ENCODE measurements at regions not wholly inside any gene's neighbourhood (a gene's known extent, or its start where the extent isn't known, plus 50 kb on each side); places are given as distances from the start of the nearest gene placed in this dataset.

GRCh38 chrX:39462835-39463234 is 634.9 kb downstream of the BCOR start:
- FAIRE-seq (no peak), DNase-seq (ENCODE audit: insufficient read length, low spot score) (no peak)
- TF ChIP-seq CTCF (IDR thresholded peaks at IDR 0.05; ENCODE audit: insufficient read depth, missing control alignments), result no peak

- no peak for DNase-seq (ENCODE audit: insufficient read length, low spot score)
- no peak for FAIRE-seq
- TF ChIP-seq CTCF (IDR thresholded peaks at IDR 0.05; ENCODE audit: insufficient read depth, missing control alignments), result no peak
Observed at GRCh38 chrX:39464253-39464652, 633.5 kb downstream of the BCOR start.

- no peak for TF ChIP-seq CTCF (IDR thresholded peaks at IDR 0.05; ENCODE audit: insufficient read depth, missing control alignments)
- DNase-seq (ENCODE audit: insufficient read length, low spot score) (no peak), FAIRE-seq (no peak)
Observed at GRCh38 chrX:39465467-39465866, 632.3 kb downstream of the BCOR start.

DNA sequence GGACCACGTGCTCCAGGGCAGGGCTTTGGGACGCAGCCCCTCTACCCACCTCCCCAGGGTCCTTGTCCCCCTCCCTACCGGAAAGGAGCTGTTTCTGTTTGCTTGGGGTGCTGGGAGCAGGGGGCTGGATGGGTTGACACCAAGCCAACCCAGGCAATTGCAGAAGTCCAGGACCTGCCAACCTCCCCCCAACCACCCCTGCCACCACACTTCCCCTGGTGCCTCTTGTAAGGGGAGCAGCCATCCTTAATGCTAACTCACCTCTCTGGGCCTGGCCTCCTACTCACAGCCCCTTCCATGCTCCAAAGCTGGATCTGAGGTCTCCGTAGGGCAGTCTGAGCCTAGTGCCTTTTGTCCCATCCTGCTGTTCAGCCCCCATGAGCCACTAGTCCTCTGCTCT is 631.9 kb downstream of the BCOR start:
- no peak for DNase-seq (ENCODE audit: insufficient read length, low spot score)
- FAIRE-seq, result no peak
- TF ChIP-seq CTCF (IDR thresholded peaks at IDR 0.05; ENCODE audit: insufficient read depth, missing control alignments), result no peak

DNA sequence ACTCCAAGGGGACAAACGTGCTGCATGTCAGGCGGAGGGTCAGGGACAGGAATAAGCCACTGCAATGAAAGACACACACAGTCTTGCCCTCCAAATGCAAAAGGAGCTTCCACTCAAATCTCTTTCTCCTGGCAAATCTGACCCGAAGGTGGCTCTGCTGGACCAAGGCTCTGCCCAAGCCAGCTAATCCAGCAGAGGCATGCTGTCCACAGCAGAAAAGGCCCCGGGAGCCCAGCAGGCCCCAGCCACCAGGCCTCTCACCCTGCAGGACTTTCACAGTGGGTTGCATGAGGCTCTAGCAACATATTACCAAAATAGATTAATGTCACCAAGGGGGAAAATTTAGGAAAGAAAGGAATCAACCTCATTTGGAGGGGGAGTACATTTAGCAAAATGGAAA is 628.6 kb downstream of the BCOR start:
- no peak for FAIRE-seq
- no peak for TF ChIP-seq CTCF (IDR thresholded peaks at IDR 0.05; ENCODE audit: insufficient read depth, missing control alignments)
- DNase-seq (ENCODE audit: insufficient read length, low spot score), result no peak

GRCh38 chrX:39470588-39471407 is 627.0 kb downstream of the BCOR start:
- DNase-seq (ENCODE audit: insufficient read length, low spot score), result no peak

More at GRCh38 chrX:39470588-39471407, 627.0 kb downstream of the BCOR start:
- no peak for TF ChIP-seq CTCF (IDR thresholded peaks at IDR 0.05; ENCODE audit: insufficient read depth, missing control alignments)
- no peak for FAIRE-seq
